Lower leg skin (tissue), 4 donors: ENCODE measurements at regions not wholly inside any gene's neighbourhood (a gene's known extent, or its start where the extent isn't known, plus 50 kb on each side); places are given as distances from the start of the nearest gene placed in this dataset.

ENCODE experiments used
- DNase-seq, 2 donors: peaks; one replicate each; pipeline ENCODE4 v3.0.0-alpha.2; 2019; ENCODE audit warnings: low spot score in 2 of 2
- H3K4me3 ChIP-seq: fragments of 200-600 bp; sonication (generic); 2 replicates; pipeline ENCODE4 v1.5.1; 2017; ENCODE audit warnings: mild to moderate bottlenecking, low read depth; ENCODE audit not compliant: poor library complexity, severe bottlenecking
- CTCF ChIP-seq, 3 donors: fragments of 450-650 bp; IDR thresholded peaks; one replicate each; pipeline ENCODE4 v1.5.1; 2016; ENCODE audit warnings: antibody characterized with exemption in 3 of 3, mild to moderate bottlenecking in 3 of 3, moderate library complexity in 2 of 3
- POLR2A ChIP-seq, 2 donors: fragments of 450-650 bp; IDR thresholded peaks; one replicate each; pipeline ENCODE4 v1.6.1; 2016 to 2017; ENCODE audit warnings: antibody characterized with exemption in 2 of 2, mild to moderate bottlenecking in 1 of 2, moderate library complexity in 1 of 2
- WGBS, 2 donors: methylation state at CpG; one replicate each; pipeline ENCODE4 v1.1.5; 2018; 5-methylcytosine and 5-hydroxymethylcytosine counted together
- intact Hi-C: fragments of 100-400 bp; cut with DNase I; formaldehyde crosslinking; loops from one replicate; pipeline ENCODE4 v1.15.0; 2023; ENCODE audit warnings: low total_unique reads

GRCh38 chr3:177683586-177683985 is 486.3 kb upstream of the TBL1XR1 start:
- intact Hi-C loops = no loop called here
- 83 to 84% methylated on average over 3 of the region's 3 CpGs for WGBS, 2 donors
- DNase-seq = no peak

DNA sequence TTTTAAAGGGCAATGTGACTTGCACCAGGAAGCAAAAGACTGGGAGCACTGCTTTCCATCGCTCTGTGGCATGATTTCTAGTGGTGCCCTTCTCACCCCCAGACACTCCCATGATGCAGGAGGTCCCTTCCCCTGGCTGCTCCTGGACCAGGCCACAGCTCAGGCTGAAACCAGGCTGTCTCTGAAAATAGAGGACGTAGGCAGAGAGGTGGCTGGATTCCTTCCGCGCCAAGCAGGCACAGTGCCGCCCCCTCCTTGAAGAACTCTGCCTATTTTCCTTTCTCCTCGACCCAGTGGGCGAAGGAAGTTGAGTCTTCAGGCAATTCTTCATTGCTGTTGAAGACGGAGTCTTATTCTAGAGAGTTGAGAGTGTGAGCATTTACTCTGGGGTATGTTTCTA is 489.4 kb upstream of the TBL1XR1 start:
- DNase-seq = no peak
- no peak for TF ChIP-seq POLR2A (IDR thresholded peaks at IDR 0.05)
- TF ChIP-seq CTCF (IDR thresholded peaks at IDR 0.05) = no peak
- WGBS, 2 donors = 91 to 95% methylated on average over 8 of the region's 8 CpGs
- H3K4me3 ChIP-seq = no peak overlapping the region
- intact Hi-C loops = no loop called here

More at GRCh38 chr3:177683586-177683985, 486.3 kb upstream of the TBL1XR1 start:
- TF ChIP-seq POLR2A (IDR thresholded peaks at IDR 0.05) (no peak), CTCF (IDR thresholded peaks at IDR 0.05) (no peak)
- no peak overlapping the region for H3K4me3 ChIP-seq

- no peak overlapping the region for H3K4me3 ChIP-seq
- intact Hi-C loops = no loop called here
- no peak for TF ChIP-seq POLR2A (IDR thresholded peaks at IDR 0.05)
- TF ChIP-seq CTCF (IDR thresholded peaks at IDR 0.05) = no peak
- DNase-seq = no peak
- 79 to 85% methylated on average over 4 of the region's 4 CpGs for WGBS, 2 donors
These were observed 490.0 kb upstream of the TBL1XR1 start for GRCh38 chr3:177687291-177687690.

DNA sequence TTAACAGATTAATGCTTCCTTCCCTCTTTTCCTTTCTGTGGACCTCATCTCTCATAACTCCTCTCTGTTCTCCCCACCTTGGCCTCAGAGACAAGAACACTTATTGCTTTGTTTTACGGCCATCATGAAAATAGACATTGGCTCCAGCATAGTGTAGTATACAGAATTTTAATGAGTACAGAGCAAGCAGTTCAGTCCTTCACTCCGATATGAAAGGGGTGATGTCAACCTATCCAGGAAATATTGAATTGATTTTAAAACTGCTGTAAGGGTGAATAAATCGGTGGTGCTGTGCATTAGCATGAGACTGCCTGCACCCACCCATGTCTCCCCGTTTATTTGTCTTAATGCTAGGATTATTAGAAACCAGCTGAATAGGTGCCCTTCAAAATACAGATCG is 490.9 kb upstream of the TBL1XR1 start:
- TF ChIP-seq CTCF (IDR thresholded peaks at IDR 0.05) = no peak
- no peak overlapping the region for H3K4me3 ChIP-seq
- WGBS, 2 donors = 94 to 96% methylated on average over 5 of the region's 5 CpGs
- intact Hi-C loops = no loop called here
- no peak for DNase-seq

DNA sequence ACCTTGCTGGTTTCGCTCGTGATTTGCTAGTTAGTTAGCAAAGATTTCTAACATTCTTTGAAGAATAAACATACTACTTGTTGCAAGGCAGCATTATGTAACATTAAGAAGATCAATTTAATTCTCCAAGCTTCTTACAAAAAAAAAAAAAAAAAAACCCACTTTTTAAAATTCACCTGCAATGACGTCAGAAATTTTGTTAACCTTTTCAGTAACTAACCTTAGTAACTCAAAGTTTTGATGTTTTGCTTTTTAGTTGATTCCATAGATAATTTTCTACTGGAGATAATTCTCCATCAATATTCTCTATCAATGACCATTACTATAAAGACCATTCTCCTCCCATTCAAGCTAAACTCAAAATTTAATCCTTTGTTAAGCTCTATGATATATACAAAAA is 491.8 kb upstream of the TBL1XR1 start:
- no peak for DNase-seq
- 87 to 98% methylated on average over 3 of the region's 3 CpGs for WGBS, 2 donors
- no peak for TF ChIP-seq CTCF (IDR thresholded peaks at IDR 0.05)
- TF ChIP-seq POLR2A (IDR thresholded peaks at IDR 0.05) = no peak
- no peak overlapping the region for H3K4me3 ChIP-seq
- intact Hi-C loops = no loop called here

DNA sequence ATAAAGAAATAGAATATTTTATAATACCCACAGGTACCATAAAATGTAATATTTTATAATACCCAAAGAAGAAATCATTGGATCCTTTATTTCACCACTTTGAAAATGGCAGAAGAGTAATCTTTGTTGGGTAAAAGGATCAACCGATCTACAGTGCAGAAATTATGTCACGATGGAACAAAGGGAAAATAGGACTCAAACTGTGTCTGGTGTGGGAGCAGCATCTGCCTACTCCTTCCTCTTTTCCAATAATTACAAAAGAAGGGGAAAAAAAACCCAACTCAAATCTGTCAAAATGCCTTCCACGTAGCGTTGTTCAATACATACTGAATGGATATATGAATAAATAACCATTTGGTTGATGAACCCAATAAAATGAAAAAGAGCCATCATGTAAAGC is 492.6 kb upstream of the TBL1XR1 start:
- no peak for DNase-seq
- 92 to 93% methylated on average over 4 of the region's 4 CpGs for WGBS, 2 donors
- intact Hi-C loops = no loop called here
- no peak for TF ChIP-seq CTCF (IDR thresholded peaks at IDR 0.05)
- TF ChIP-seq POLR2A (IDR thresholded peaks at IDR 0.05) = no peak
- H3K4me3 ChIP-seq = no peak overlapping the region
